Right lung (tissue), 2 donors: ENCODE measurements at regions not wholly inside any gene's neighbourhood (a gene's known extent, or its start where the extent isn't known, plus 50 kb on each side); places are given as distances from the start of the nearest gene placed in this dataset.

Experiments used
- DNase-seq, 2 donors: peaks; one replicate each; pipeline ENCODE4 v3.0.0-alpha.2; 2013

- no peak for DNase-seq
Observed at GRCh38 chr6:105458084-105458483, 55.2 kb upstream of the PREP start.

DNA sequence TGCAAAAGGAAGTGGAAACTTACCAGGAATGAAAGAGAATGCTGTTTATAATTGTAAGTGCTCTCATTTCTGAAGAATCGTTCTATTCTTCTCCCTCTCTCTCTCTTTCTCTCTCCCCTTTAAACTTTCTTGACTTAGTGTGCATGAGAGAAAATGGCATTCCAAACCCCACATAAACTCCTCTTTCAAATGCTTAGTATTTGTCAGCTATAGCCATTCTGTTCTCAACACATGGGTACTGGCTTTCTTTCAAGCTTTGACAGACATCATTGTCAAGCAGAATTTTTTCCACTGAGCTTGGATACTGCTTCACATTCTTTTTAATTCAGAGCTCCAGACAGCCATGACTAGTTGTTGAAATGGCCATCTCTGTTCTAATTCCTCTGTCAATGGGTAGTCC, 51.1 kb upstream of the PREP start:
- no peak for DNase-seq

DNA sequence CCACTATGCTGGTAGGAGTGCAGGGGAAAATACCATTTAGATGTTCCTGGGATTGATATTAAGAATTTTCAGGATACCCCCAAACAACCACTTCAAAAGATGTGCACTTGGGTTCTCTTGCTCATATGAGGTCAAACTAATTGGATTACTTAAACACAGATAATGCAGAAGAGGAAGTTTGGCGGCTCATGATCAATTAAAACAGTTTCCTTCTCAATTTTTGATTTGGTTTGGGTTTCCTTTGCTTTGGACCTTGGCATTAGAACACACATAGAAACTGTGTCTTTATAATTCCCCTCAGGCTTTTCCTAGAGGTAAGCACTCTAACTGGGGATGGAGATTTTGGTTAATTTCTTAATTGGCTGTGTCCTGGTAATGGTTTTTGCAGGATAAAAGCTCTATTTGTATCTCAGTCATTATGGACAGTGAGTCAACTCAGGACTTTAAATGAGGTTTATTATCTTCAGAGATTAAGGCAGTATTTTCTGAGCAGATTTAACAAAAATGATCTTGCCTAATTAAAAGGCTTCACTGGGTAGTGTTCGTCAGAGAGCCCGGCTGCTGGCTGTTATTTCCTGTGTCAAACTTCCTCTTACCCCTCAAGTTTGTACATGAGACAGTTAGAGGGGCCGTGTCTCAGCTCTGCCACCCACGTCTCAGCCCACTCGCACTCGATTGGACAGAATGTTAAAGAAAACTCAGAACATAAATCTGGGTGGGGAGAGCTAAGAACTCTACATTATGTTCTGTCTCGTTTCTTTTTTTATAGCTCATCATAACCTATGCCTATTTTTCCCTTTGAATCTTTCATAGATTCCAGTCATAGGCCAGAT, 50.3 kb upstream of the PREP start:
- DNase-seq: no peak
